Body of pancreas (tissue), 4 donors: ENCODE measurements at regions not wholly inside any gene's neighbourhood (a gene's known extent, or its start where the extent isn't known, plus 50 kb on each side); places are given as distances from the start of the nearest gene placed in this dataset.

Experiments
- ATAC-seq: fragments of 150-250 bp; one replicate; pipeline ENCODE4 v1.9.1; 2016
- DNase-seq, 4 donors: peaks; one replicate each; pipeline ENCODE4 v3.0.0-alpha.2; 2019
- H3K27ac ChIP-seq, 4 donors: fragments of 200-600 bp; sonication (generic); 1 replicate in 3 of 4; 2 replicates in 1 of 4; pipeline versions ENCODE4 v1.5.1 to v1.6.1; 2016 to 2019; ENCODE audit warnings: mild to moderate bottlenecking in 1 of 4, mixed read lengths in 1 of 4, moderate library complexity in 1 of 4
- H3K27me3 ChIP-seq, 2 donors: fragments of 200-600 bp; sonication (generic); one replicate each; pipeline ENCODE4 v1.6.0; 2016; ENCODE audit warnings: mild to moderate bottlenecking in 1 of 2
- H3K36me3 ChIP-seq, 2 donors: fragments of 200-600 bp; sonication (generic); replicated peaks in 1 of 2; 2 replicates each; pipeline ENCODE4 v1.5.1; 2016; ENCODE audit warnings: low read depth in 2 of 2; ENCODE audit not compliant: insufficient read depth in 1 of 2
- H3K4me1 ChIP-seq: fragments of 200-600 bp; sonication (generic); one replicate; pipeline ENCODE4 v1.6.0; 2016
- H3K4me3 ChIP-seq, 2 donors: fragments of 200-600 bp; sonication (generic); 1 replicate in 1 of 2; 2 replicates in 1 of 2; pipeline ENCODE4 v1.5.1; 2016 to 2019
- H3K9me3 ChIP-seq, 3 donors: fragments of 200-600 bp; sonication (generic); 1 replicate in 2 of 3; 2 replicates in 1 of 3; pipeline ENCODE4 v1.5.1; 2016
- POLR2A ChIP-seq, 3 donors: fragments of 450-650 bp; IDR thresholded peaks; one replicate each; pipeline ENCODE4 v1.6.1; 2016; ENCODE audit warnings: antibody characterized with exemption in 3 of 3, mild to moderate bottlenecking in 2 of 3
- WGBS, 2 donors: methylation state at CpG; one replicate each; pipeline ENCODE4 v1.1.5; 2017; 5-methylcytosine and 5-hydroxymethylcytosine counted together
- intact Hi-C: fragments of 100-400 bp; cut with DNase I; formaldehyde crosslinking; loops from one replicate; pipeline ENCODE4 v1.15.1; 2023
- TF ChIP-seq, protein P1 (sequence below), 7 experiments: fragments of 450-650 bp in 4 of 7; fragments of 200-600 bp in 3 of 7; sonication (generic) in 3 of 7; IDR thresholded peaks; one replicate each; pipeline ENCODE4 v1.5.1; 2016 to 2019; ENCODE audit warnings: antibody characterized with exemption in 7 of 7

DNA sequence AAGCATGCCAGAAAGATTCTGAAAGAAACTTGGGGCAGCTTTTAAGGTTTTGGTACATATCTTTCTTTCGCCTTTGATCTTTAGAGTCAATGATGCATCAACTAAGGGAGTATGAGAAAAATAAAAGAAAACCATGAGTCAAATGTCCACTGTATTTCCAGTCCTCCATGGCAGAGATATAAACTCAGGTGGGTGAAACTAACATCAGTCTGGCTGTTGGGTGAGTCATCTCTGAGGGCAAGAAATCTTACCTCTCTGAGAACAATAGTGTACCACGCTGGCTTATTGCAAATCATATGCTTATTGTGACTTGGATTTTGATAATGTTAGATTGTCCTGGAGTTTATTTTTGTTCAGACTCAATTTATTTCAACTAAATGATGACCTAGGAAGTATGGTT is 521.0 kb downstream of the PLCL1 start:
- H3K4me3 ChIP-seq = no peak overlapping the region
- TF ChIP-seq POLR2A (IDR thresholded peaks at IDR 0.05) = no peak
- TF ChIP-seq, protein P1, sequence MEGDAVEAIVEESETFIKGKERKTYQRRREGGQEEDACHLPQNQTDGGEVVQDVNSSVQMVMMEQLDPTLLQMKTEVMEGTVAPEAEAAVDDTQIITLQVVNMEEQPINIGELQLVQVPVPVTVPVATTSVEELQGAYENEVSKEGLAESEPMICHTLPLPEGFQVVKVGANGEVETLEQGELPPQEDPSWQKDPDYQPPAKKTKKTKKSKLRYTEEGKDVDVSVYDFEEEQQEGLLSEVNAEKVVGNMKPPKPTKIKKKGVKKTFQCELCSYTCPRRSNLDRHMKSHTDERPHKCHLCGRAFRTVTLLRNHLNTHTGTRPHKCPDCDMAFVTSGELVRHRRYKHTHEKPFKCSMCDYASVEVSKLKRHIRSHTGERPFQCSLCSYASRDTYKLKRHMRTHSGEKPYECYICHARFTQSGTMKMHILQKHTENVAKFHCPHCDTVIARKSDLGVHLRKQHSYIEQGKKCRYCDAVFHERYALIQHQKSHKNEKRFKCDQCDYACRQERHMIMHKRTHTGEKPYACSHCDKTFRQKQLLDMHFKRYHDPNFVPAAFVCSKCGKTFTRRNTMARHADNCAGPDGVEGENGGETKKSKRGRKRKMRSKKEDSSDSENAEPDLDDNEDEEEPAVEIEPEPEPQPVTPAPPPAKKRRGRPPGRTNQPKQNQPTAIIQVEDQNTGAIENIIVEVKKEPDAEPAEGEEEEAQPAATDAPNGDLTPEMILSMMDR (IDR thresholded peaks at IDR 0.05) = no peak
- intact Hi-C loops = no loop called here
- no peaks in the 10 kb centered on the region for H3K27me3 ChIP-seq
- H3K36me3 ChIP-seq = no peaks in the 10 kb centered on the region
- no peak for ATAC-seq
- H3K9me3 ChIP-seq = no peaks in the 10 kb centered on the region
- 73 to 82% methylated on average over 2 of the region's 2 CpGs for WGBS, 2 donors
- H3K4me1 ChIP-seq = no peaks in the 10 kb centered on the region
- no peak overlapping the region for H3K27ac ChIP-seq
- no peak for DNase-seq

DNA sequence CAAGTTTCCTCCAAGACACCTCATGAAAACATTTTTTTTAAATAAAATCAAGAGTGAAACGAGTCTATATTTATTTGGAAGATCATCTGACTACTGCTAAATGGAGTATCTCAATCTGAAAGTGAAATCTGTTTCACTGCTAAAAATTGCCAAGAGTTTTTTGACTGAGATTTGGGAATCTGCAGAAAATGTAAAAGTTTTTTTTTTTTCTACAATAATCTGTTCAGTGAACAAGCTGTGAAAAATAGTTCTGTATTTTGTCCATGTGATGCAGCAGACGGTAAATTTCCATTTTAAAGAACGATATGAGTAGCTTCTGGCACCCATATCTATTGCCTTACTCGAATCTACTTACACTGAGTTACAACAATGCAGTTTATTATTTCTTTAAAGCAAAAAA is 519.7 kb downstream of the PLCL1 start:
- Histone ChIP-seq H3K4me3 (no peak overlapping the region), H3K27ac (no peak overlapping the region)

DNA sequence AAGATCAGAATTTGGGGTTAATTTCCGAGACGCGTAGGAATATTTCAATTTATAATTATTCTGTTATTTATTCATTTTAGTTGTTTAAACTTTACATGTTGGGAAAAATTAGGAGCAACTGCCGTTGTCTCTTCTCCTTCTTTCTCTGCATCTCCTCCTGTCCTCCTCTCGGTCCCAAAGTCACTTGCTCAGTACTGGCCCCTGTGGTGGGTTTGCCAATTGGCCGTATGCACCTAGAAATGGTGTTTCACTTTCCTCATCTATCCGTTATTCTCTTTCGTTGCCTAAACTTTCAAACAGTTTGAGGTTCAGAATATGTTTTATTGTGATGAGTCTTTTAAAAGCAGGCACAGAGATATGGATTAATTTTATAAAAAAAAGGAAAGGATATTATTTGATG is 517.9 kb downstream of the PLCL1 start:
- H3K4me1 ChIP-seq = no peaks in the 10 kb centered on the region
- intact Hi-C loops = no loop called here
- H3K9me3 ChIP-seq = no peaks in the 10 kb centered on the region
- no peak overlapping the region for H3K27ac ChIP-seq
- no peak for DNase-seq
- H3K36me3 ChIP-seq = no peaks in the 10 kb centered on the region
- no peak overlapping the region for H3K4me3 ChIP-seq
- WGBS, 2 donors = 63 to 67% methylated on average over 8 of the region's 8 CpGs
- TF ChIP-seq, protein P1 (IDR thresholded peaks at IDR 0.05) = no peak
- TF ChIP-seq POLR2A (IDR thresholded peaks at IDR 0.05) = no peak
- H3K27me3 ChIP-seq = no peaks in the 10 kb centered on the region
- ATAC-seq = no peak

More for the DNA sequence above, 519.7 kb downstream of the PLCL1 start:
- Histone ChIP-seq H3K27me3 (no peaks in the 10 kb centered on the region), H3K9me3 (no peaks in the 10 kb centered on the region), H3K36me3 (no peaks in the 10 kb centered on the region), H3K4me1 (no peaks in the 10 kb centered on the region)
- TF ChIP-seq, protein P1 (IDR thresholded peaks at IDR 0.05) = no peak
- no peak for TF ChIP-seq POLR2A (IDR thresholded peaks at IDR 0.05)
- ATAC-seq = no peak
- 67 to 72% methylated on average over 4 of the region's 4 CpGs for WGBS, 2 donors
- intact Hi-C loops = no loop called here
- DNase-seq = no peak

DNA sequence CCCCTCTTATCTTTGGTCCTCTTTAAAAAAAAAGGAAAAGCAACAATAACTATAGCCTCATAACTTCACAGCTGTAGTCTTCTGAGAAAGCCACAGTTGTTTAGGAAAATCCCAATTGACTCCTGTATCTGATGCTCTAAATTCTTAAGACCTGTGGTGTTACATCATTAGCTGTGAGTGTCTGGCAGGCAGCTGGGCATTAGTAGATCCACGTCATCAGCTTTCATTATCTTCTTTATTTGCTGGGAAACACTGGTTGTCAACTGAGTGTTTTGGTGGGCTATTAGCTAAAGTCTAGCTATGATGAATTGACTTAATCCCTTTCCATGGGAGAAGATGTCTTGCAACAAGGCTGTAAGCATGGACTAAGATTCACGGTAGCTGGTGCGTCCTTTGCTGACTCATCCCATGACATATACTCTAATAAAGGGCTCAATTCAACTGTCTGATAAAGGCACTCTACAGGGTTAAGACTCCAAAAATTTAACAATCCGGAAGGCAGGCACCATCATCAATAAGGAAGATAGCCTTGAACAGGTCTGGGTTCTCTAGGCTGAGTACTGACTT is 517.2 kb downstream of the PLCL1 start:
- Histone ChIP-seq H3K36me3 (no peaks in the 10 kb centered on the region), H3K27me3 (no peaks in the 10 kb centered on the region), H3K9me3 (no peaks in the 10 kb centered on the region), H3K4me3 (no peak overlapping the region), H3K4me1 (no peaks in the 10 kb centered on the region), H3K27ac (no peak overlapping the region)
- TF ChIP-seq, protein P1 (IDR thresholded peaks at IDR 0.05) = no peak
- TF ChIP-seq POLR2A (IDR thresholded peaks at IDR 0.05) = no peak
- intact Hi-C loops = no loop called here
- WGBS, 2 donors = 59 to 67% methylated on average over 4 of the region's 4 CpGs
- no peak for DNase-seq
- ATAC-seq = no peak

DNA sequence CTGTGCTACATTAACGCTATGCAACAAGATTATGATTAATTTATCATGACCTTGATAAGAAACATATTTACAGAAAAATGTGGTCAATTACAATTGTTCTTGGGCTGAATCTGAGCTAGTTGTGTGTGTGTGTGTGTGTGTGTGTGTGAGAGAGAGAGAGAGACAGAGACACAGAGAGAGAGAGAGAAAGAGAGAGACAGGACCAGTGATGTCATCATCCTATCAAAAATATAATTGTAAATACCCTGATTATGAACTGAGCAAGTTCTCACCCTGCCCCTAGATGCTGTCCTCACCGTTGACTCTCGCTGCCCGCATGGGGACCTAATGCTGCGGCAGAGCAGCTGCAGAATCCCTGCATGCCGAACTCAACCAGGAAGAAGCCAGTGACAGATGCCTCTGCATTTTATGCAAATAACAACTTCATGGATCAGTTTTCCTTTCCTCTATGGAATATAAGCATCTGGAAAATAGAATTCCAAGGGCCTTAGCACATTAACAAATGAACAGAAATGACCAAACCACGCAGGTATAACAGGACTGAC is 512.5 kb downstream of the PLCL1 start:
- DNase-seq (no peak), ATAC-seq (no peak)
- Histone ChIP-seq H3K36me3 (no peaks in the 10 kb centered on the region), H3K4me1 (no peaks in the 10 kb centered on the region), H3K4me3 (no peak overlapping the region), H3K27me3 (no peaks in the 10 kb centered on the region), H3K9me3 (no peaks in the 10 kb centered on the region), H3K27ac (no peak overlapping the region)
- TF ChIP-seq, protein P1 (IDR thresholded peaks at IDR 0.05) = no peak
- no peak for TF ChIP-seq POLR2A (IDR thresholded peaks at IDR 0.05)
- intact Hi-C loops = loop anchor here (10.0 kb wide), 1 partner anchor 1168 kb away; no protein-coding TSS in a partner anchor
- 47 to 50% methylated on average over 7 of the region's 7 CpGs for WGBS, 2 donors
